Activated T-helper 1 cell treated with Interleukin-2 at 50 U/mL for 16 hours (primary cell): ENCODE measurements at regions not wholly inside any gene's neighbourhood (a gene's known extent, or its start where the extent isn't known, plus 50 kb on each side); places are given as distances from the start of the nearest gene placed in this dataset.
"Not testable (repeated sequence)": the region's sequence is repeated elsewhere in the genome, so short reads cannot be mapped to it uniquely, and the experiment has no call there.

Experiments used
- DNase-seq: peaks from one replicate; pipeline ENCODE4 v3.0.0-alpha.2; 2020; ENCODE audit warnings: low read depth

- DNase-seq, result no peak
Measured at GRCh38 chr15:45868109-45868691, 233.4 kb downstream of the SQOR start.

- DNase-seq, result no peak
Measured at GRCh38 chr15:45869034-45869668, 234.3 kb downstream of the SQOR start.

DNA sequence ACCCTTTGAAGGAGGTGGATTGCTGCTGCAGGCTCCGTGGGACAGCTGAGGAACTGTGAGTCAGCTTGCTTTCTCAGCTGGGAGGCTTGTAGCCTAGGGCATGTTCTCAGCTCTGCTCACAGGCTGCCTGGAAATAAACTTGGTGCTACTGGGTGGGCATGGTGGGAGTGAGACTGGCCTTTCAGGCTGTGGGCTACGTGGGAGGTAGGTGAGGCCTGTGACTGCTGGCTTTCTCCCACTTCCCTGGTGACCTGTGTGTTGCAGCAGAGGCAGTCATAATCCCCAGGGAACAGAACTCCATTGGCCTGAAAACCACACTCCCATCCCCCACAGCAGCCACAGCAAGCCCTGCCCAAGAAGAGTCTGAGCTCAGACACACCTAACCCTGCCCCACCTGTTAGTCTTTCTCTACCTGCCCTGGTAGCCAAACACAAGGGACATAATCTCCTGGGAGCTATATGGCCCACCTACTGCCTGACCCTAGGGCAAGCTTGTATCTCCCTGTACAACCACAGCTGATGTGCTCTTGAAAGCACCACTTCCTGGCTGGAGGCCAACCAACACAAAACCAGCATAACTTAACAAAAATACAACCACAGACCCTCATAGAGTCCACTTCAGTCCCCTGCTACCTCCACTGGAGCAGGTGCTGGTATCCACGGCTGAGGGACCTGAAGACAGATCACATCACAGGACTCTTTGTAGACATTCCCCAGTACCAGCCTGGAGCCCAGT is 236.5 kb downstream of the SQOR start:
- no peak for DNase-seq

GRCh38 chr15:45873781-45874180 is 239.0 kb downstream of the SQOR start:
- no peak for DNase-seq

DNA sequence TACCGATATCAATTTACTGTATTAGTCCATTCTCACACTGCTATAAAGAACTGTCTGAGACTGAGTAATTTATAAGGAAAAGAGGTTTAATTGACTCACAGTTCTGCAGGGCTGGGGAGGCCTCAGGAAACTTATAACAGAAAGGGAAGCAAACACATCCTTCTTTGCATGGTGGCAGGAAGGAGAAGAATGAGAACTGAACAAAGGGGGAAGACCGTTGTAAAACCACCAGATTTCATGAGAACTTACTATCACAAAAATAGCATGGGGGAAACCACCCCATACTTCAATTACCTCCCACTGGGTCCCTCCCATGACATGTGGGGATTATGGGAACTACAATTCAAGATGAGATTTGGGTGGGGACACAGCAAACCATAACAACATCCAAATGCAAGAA is 239.7 kb downstream of the SQOR start:
- DNase-seq, result not testable (repeated sequence)

DNA sequence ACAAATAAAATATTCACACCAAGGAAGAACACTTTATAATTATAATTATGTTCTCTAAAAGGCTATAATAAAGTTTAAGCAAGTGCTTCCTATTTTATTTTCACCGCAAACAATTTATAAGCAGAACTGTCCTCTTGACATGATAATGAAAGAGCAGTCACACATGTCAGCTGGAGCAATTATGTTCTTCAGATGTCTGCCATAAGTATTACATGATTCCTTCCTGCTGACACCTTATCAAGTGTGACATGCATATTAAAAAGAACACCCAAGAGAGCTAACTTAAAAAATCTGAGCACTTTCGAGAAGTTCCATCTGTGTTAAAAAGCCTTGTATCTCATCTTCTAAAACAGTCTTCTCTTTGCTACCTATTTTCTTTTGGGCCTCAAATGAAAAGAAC is 249.5 kb downstream of the SQOR start:
- DNase-seq, result no peak

DNA sequence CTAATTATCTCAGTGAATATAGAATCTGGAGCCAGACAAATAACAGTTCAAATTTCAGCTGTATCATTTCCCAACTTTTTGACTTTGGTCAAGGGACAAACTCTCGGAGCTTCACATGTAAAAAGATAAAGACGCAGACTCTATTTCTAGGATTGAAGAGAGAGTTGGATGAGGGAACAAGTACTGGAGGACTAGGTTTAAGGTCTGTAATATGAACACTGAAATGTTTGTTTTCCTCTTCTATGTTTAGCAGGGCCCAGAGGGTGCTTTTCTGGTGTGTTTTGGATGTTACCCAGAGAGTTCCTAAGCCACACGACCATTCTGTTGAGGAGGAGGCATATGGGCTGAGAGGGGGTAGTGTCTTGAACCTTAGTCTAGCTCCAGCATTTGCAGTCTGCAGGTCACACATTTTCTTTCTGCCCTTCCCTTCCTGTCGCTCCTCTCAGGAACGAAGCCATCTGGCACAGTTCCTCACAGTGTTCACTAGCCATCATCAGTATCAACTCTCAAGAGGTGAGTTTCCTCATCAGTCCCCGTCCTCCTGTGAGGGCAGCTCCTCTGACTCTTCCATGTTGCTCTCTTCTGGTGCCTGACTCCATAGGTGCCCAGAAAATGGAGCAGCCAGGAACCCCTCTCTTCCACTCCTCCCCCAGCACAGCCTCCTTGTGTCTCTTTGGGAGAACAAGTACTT is 250.1 kb downstream of the SQOR start:
- DNase-seq, result no peak

DNA sequence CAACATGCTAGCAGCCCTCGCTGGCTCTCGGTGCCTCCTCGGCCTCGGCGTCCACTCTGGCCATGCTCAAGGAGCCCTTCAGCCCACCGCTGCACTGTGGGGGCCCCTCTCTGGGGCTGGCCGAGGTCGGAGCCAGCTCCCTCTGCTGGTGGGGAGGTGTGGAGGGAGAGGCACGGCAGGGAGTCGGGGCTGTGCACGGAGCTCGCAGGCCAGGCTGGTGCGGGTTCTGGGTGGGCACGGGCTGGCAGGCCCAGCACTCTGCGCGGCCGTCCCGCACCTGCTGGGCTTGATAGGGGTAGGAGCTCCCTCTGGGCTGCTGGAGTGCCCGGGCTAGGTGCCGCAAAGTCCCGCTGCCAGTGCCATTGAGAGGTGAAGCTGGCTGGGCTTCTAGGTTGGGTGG is 251.0 kb downstream of the SQOR start:
- no peak for DNase-seq

GRCh38 chr15:45891766-45892165 is 256.9 kb downstream of the SQOR start:
- no peak for DNase-seq

- no peak for DNase-seq
Measured at GRCh38 chr15:45892182-45892581, 257.4 kb downstream of the SQOR start.

DNA sequence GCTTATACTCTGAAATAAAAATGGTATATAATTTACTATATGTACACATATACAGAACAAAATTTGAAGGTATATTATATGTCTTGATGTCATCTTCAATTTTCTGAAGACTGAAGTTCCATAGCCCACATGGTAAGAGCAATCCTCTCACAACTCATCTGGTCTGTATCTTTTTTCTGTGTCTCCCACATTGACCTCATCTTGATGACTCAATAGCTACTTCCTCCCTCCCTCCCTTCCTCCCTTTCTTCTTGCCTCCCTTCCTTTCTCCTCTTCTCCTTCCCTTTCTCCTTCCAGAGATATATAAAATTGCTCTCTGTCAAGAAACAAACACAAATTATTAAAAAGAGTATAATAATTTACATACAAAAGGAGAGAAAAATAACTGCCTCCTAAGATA is 268.5 kb downstream of the SQOR start:
- DNase-seq, result no peak

GRCh38 chr15:45904019-45904418 is 269.2 kb downstream of the SQOR start:
- no peak for DNase-seq

GRCh38 chr15:45906230-45906629 is 271.4 kb downstream of the SQOR start:
- no peak for DNase-seq

DNA sequence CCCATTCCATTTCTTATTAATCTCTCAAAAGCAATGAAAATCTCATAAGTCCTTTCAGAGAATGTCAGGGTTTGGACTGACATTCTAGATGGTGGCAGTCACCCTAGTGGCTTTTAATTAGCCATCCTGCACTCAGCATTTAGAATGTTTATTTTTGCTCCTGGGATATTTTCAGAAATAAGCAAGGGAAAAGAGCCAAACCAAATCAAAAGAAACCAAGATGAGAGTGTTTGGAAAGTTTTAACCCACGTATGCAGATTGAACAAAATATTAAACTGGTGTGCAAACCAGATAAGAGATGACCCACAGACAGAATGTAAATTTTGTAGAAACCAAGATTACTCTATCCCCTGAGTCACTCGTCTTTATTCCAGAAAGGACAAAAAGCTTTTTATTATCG is 275.8 kb downstream of the SQOR start:
- DNase-seq, result no peak

DNA sequence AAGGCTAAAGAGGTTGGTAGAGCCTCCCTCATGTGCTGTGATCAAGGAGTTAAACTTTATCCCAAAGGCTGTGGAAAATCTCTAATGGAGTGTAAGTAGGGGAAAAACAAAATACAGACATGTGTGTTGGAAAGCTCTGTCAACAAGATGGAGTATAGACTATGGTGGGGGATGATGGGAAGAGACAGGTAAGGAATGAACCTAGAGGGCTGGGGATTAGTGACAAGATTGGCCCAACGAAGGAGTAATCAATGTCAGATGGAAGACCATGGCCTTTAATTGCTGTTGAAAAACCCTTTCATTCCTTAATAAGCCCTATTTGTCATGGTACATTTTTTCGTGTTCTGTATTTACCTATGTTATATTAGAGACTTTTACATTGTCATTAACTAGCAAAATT is 278.6 kb downstream of the SQOR start:
- DNase-seq, result no peak

- DNase-seq, result no peak
Measured at GRCh38 chr15:45914425-45914824, 279.6 kb downstream of the SQOR start.

DNA sequence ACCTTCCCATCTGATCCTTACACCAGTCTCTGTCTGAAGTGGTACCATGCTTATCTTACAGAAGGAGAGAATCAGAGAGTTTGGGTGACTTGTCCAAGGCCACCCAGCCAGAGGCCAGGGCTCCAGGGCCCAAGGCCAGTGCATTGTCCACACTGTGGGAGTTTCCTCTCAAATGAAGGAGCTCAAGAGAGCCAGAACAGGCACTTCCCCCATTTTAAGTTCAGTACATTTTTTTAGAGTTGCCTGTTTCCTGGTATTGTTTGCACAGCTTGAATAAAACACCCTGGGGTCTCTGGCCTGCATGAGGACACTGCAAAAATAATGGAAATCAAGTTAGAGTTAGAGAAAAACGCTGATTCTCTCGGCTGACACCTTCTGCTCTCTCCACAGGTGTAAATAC is 284.0 kb downstream of the SQOR start:
- no peak for DNase-seq

DNA sequence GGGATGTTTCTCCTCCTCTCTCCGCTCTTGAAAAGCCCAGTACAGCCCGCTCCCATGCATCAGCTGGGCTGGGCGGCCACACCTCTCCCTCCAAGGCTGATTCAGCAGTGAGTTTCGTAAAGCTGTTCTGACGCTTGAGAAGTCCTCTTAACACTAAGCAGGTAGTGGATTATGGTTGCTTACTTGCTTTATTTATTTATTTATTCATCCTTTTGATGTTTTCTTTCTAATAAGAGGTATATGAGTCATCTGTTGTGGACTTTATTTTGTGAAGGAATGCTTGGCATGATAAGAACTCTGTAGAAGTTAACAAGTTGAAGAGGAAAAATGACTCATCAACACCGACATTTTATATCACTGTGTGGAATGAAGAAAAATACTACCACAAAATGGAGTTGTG is 285.0 kb downstream of the SQOR start:
- DNase-seq, result no peak

DNA sequence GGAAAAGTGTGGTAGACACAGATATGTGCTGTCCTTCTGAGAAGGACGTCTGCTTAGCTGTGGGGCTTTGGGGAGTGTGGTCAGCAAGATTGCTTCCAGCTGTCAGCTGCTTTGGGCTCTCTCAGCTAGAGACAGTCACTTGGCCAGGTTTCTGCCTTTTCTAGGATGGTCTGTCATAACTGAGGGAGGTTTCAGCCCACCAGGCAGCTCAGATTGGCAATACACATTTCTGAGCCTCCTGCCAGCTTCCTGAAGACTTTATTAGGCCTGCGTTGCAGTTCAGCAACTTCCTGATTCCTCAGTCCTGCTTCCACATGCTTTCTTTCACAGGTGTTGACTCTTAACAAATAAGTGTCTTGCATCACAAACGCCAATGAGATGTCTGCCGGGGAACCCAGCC is 286.5 kb downstream of the SQOR start:
- no peak for DNase-seq

- DNase-seq, result no peak
Measured at GRCh38 chr15:45921978-45922377, 287.1 kb downstream of the SQOR start.

- no peak for DNase-seq
Measured at GRCh38 chr15:45941367-45941766, 306.5 kb downstream of the SQOR start.

- no peak for DNase-seq
Measured at GRCh38 chr15:45943240-45943639, 308.4 kb downstream of the SQOR start.

DNA sequence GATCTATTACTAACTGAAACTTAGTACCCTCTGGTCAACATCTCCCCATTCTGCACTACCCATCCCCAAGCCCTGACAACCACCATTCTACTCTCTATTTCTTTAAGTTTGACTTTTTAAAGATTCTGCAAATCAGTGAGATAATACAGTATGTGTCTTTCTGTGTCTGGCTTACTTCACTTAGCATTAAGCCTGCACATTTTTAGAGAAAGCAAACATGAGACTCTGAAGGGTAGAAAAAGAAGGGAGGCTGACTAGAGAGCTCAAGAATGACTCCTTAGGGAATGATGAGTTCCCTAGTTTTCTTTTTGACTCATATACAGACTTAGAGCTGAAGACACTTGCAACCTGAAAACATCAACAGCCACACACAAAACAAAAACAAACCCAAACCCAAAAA is 311.3 kb downstream of the SQOR start:
- DNase-seq, result no peak
